SW480 (cell line): ENCODE measurements at regions not wholly inside any gene's neighbourhood (a gene's known extent, or its start where the extent isn't known, plus 50 kb on each side); places are given as distances from the start of the nearest gene placed in this dataset.
A peak's percentile ranks its signal among the peaks of the same experiment; 100 is the strongest.
"Not testable (repeated sequence)": the region's sequence is repeated elsewhere in the genome, so short reads cannot be mapped to it uniquely, and the experiment has no call there.

Source experiments
- DNase-seq: peaks from one replicate; pipeline ENCODE4 v3.0.0-alpha.2; 2016; ENCODE audit warnings: low spot score

DNA sequence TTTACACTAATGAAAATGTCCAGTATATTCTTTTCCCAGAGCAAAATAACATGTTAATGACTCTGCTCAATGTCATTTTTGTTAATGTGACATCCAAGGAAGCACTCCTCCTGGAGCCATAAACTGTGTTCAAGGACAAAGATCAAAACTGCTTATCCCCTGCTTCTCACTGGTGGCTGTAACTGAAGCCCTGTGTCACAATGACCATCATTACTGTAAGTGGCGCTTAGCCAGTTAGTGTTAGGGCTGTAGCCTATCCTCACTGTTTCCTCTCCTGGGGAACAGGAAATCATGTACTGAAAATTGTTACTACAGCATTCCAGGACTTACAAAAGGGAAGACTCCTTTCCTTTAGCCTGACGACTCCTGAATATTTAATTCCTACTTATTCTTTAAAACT lies 71.7 kb upstream of the COX7C start:
- DNase-seq = no peak

DNA sequence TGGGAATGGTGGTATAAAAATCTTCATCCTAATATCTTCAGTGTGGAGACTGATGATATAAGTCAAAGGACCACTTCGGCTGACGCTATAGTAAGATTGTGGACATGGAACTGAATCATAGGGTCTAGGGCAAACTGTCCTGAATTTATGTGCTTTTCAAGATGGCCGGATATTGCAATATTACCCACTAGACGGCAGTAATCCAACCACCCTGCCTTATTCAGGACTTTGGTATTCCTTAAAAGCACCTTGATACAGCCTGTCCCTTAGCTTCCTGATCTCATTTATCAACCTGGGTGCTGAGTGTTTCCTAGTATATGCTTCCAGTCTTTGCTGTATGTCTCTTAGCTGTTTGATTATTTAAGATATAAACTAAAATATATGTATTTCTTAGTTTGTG lies 71.2 kb upstream of the COX7C start:
- no peak for DNase-seq

DNA sequence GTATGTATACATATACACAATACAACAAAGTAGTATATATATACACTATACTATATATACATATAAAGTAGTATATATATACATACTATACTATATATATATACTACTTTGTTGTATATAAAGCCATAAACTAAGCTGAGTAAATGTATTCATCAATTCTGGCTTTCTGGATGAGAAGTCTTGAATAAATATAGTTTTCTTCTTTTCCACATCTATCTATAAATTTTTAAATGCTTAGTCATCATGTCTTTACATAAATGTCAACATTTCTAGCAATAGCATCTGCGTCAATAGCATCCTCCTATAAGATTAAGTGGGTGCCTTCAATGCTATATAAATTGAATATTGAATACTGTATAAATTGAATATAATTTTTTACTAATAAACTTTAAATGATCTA lies 63.1 kb upstream of the COX7C start:
- no peak for DNase-seq

- no peak for DNase-seq
These were observed 59.8 kb upstream of the COX7C start for GRCh38 chr5:86557920-86558319.

DNA sequence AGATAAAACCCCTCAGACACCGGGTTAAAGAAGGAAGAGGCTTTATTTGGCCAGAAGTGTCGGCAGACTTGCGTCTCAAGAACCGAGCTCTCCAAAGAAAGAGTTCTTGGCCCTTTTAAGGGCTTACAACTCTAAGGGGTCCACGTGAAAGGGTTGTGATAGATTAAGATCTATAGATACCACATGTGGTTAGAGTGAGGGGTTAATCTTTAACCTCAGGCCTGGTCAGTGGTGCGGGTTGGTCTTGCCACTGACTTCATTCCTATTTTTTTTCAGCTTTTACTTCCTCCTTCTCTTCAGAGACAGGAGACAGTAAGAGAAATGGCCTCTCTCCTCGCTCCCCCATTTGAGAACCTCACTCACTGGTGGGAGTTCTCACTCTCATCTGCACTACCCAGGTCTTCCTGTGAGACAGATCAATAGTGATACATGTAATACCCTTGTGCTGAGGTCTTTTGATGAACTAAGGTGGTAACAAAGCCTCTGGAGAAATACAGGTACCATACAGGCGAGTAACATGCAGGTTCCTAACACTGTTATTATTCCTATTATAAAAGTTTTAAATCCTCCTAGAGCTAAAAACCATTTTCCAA lies 52.4 kb upstream of the COX7C start:
- peak; percentile 2 for DNase-seq

GRCh38 chr5:86566030-86566429 lies 51.7 kb upstream of the COX7C start:
- DNase-seq = not testable (repeated sequence)
